GM19193 (cell line): ENCODE measurements at regions not wholly inside any gene's neighbourhood (a gene's known extent, or its start where the extent isn't known, plus 50 kb on each side); places are given as distances from the start of the nearest gene placed in this dataset.

Experiments
- POLR2A ChIP-seq: IDR thresholded peaks from 4 replicates; pipeline ENCODE4 v1.6.1; 2011; ENCODE audit not compliant: insufficient read depth, insufficient read length; ENCODE audit errors: extremely low read depth

GRCh38 chr14:49988080-49988990 lies 95.5 kb downstream of the ARF6 start:
- no peak for TF ChIP-seq POLR2A

GRCh38 chr14:49989966-49990365 lies 97.1 kb downstream of the ARF6 start:
- TF ChIP-seq POLR2A = no peak

- no peak for TF ChIP-seq POLR2A
Measured at GRCh38 chr14:49991491-49991890, 98.6 kb downstream of the ARF6 start.

DNA sequence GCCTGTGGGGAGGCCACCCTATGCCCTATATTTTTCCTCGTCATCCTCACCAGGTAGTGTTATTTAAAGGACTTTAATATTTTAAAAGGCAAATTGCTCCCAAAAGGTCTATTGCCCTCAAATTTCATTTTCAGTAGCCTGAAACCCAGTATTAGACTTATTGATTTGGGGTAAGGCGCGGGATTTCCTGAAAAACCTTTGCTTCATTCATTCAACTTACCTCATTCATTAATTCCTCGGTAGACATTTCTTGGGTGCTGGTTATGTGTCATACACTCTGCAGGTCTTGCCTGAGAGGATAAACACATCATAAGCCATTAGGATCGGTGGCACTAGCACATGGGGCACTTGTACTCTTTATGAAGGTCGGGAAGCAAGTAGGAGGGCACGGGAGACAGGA lies 99.2 kb downstream of the ARF6 start:
- no peak for TF ChIP-seq POLR2A

DNA sequence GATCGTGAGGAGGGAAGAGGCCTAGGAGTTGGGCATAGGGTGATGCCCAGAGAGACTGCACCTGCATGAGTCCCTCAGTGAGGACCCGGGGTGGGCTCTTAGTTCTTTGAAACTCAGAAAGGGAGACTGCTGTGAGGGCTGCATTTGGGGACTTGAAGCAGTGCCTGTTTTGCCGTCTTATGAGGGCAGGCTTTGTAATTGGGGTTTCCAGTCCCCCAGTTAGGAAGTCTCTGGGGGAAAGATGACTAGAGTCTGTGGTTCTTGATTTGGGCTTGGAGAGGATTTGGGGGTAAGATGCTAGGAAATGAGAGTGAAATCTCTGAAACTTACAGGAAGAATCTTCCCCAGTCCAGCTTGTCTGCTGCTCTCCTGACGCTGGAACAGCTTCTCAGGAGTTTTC lies 99.6 kb downstream of the ARF6 start:
- TF ChIP-seq POLR2A = no peak

- peak; percentile 74 for TF ChIP-seq POLR2A
Measured at GRCh38 chr14:49992901-49993339, 100.0 kb downstream of the ARF6 start.

- TF ChIP-seq POLR2A = no peak
Measured at GRCh38 chr14:49993565-49993964, 100.7 kb downstream of the ARF6 start.

- no peak for TF ChIP-seq POLR2A
Measured at GRCh38 chr14:49994951-49995561, 102.2 kb downstream of the ARF6 start.

DNA sequence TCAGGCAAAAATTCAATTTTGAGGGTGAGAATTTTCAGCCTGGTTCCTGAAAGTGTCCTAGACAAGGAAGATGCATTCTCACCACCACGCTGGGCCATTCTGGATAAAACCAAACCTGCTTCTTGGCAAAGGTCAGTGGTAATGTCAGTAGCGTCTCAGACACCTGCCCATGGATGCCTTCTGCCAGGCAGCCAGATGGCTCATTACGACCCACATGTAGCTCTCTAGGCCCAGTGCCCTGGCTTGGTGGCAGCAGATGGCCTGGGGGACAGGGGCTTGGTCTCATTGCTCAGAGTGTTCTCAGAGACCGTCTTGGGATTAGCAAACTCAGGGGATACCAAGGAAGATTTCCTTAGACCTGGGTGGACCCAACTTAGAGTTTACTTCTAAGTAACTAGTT lies 105.1 kb downstream of the ARF6 start:
- no peak for TF ChIP-seq POLR2A

DNA sequence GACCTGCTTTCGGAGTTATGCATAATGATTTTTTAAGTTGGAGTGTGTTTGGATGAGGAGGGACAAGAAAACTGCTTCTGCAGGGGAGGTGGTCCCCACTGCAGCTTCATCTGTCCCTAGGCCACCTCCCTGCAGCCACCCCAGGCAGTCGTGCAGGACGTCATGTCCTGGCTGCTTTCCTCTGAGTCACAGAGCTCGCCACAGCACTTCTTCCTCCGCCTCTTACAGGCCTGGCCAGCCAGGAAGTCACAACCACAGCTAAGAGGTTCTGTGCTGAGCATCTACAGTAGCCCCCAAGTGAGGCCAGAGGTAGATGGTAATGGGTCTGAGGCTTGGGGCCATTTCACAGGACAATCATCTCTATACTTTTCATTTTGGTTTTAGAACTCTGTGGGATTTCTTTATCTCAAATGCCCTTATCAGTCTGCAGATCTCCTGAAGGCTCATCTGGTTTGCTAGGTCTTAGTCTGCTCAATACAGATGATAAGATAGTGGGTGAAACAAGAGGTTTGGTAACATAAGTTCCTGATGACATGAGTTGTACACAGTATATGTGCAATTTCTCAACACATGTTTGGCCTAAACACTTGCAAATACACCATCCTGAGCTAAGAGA lies 106.4 kb downstream of the ARF6 start:
- peak; percentile 67 for TF ChIP-seq POLR2A

GRCh38 chr14:49999826-50000379 lies 107.0 kb downstream of the ARF6 start:
- TF ChIP-seq POLR2A = no peak

DNA sequence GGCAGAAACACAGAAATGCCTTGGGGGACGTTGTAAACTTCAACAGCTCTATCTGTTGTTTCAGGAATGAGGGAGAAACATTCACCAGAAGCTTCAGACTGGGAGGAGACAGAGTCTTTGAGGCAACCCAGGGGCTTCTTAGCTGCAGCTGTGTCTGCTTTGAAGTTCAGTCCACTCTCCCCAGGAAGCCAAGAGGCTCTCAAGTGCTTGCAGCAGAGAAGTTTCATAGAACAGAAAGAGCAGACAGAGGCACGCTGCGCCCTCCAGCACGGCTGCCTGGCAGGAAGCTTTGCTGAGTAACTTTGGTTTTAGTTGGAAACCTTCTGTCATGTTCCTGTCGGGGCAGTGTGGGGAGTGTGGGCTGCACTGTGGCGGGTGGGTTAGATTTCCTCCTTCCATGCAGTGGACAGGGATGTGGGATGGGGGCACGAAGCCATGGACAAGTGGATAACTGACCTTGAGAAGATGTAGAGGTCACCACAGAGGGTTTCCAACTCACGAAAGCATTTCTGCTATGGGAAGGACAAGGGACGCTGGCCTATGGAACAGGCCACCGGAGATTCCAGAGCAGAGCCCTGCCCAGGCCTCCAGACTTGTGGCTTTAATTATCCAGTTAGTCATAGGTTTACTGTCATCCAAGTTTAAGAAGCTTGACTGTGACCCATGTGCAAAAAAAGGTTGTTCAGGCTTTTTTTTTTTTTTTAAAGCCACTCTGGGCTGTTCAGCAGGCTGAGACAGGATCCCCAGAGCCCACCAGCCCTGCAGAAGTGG lies 107.7 kb downstream of the ARF6 start:
- peak; percentile 69 for TF ChIP-seq POLR2A

- TF ChIP-seq POLR2A = peak; percentile 61
Measured at GRCh38 chr14:50001151-50001998, 108.5 kb downstream of the ARF6 start.

DNA sequence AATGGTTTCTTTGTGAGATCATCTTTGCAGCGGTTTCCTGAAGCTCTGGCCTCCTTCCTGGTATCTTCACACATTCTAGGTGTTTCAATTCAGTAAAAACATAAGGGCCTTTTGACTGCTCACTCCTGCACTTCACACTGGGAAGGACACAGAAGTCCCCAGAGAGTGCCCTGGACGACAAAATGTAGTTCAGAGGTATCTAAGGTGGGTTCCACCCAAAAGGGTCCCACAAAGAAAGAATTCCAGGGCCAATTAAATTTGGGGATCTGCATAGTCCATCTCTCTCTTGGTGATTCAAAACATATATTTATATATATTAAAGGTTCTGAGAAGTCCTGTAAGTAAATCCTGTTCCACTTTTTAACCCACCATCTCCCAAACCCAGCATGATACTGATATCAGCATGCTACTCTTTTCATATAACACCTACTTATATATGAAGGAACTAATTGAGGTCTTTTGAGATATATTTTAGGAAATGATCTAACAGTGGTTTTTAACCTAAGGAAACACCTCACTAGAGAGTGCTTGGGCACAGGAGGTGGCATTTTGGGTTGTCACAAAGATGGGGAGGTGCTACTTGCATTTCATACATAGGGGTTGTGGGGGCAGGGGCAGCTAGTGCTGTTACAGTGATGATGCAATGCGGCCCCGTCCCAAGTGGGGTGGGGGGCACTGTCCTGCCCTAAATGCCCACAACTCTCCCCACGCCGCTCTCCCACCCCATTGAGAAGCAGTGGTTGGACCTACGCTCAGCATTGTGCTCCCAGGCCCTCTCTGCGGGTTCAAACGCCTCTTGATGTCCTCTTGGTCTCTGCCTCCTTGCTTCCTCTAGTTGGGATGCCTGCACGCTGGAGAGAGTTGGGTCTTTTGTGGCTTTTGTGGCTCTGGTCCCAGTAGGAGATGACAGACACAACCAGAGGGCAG lies 109.4 kb downstream of the ARF6 start:
- peak; percentile 28 for TF ChIP-seq POLR2A

- no peak for TF ChIP-seq POLR2A
Measured at GRCh38 chr14:50002926-50003212, 110.0 kb downstream of the ARF6 start.
